Epidermal melanocyte (primary cell): ENCODE measurements at regions not wholly inside any gene's neighbourhood (a gene's known extent, or its start where the extent isn't known, plus 50 kb on each side); places are given as distances from the start of the nearest gene placed in this dataset.
"Not testable (repeated sequence)": the region's sequence is repeated elsewhere in the genome, so short reads cannot be mapped to it uniquely, and the experiment has no call there.

ENCODE experiments used
- DNase-seq: peaks from one replicate; pipeline ENCODE4 v3.0.0; 2011; ENCODE audit warnings: low spot score; ENCODE audit not compliant: insufficient read length

GRCh38 chr9:119938871-119939270 is 569.6 kb upstream of the BRINP1 start:
- no peak for DNase-seq

DNA sequence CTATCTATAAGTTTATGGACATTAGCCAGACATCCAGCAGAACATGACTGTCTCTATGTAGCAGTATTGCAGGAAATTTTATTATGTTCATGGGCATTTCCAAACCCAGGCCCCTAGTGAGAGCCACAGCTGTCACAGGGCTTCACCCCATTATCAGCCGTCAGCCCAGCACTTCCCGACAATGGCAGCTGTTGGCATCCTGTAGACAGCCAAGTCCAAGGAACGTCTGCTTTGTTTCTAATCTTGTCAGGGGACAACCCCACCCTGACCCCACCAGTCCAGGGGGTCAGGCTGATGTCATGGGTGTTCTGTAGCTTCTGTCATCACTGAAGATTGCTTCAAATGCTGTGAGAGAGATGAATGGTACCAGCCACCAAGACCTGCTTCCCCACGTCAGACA is 565.3 kb upstream of the BRINP1 start:
- DNase-seq, result no peak

DNA sequence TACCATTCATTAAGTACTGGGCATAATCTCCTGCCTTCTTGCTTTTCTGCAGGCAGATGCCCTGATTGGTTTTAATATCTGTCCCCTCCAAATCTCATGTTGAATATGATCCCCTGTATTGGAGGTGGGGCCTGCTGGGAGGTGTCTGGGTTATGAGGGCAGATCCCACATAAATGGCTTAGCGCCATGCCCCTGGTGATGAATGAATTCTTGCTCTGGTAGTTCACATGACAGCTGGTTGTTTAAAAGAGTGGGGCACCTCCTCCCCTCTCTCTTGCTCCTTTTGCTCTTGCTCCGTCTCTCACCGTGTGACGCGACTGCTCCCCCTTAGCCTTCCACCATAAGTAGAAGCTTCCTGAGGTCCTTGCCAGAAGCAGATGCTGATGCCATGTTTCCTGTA is 564.0 kb upstream of the BRINP1 start:
- DNase-seq, result no peak

GRCh38 chr9:119924736-119925135 is 555.5 kb upstream of the BRINP1 start:
- no peak for DNase-seq

GRCh38 chr9:119917175-119917574 is 547.9 kb upstream of the BRINP1 start:
- no peak for DNase-seq

GRCh38 chr9:119907056-119907455 is 537.8 kb upstream of the BRINP1 start:
- DNase-seq, result no peak

DNA sequence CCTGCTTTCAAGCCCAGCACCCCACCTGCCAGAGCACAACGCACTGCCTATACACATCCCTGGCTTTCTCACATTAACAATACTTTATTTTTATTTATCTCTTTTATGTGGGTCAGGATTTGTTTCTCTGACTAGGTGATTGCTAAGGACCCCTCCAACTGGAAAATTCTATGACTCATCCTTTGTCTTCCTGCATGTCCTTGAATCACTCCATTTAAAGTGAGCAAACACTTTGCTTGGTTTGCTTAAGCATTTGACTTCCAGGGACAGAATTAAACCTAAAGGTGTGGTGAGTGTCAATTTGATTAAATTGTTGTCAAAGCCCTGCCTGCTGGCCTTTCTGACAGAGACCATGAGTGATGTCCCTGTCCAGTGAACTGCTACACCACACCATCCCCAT is 536.5 kb upstream of the BRINP1 start:
- no peak for DNase-seq

DNA sequence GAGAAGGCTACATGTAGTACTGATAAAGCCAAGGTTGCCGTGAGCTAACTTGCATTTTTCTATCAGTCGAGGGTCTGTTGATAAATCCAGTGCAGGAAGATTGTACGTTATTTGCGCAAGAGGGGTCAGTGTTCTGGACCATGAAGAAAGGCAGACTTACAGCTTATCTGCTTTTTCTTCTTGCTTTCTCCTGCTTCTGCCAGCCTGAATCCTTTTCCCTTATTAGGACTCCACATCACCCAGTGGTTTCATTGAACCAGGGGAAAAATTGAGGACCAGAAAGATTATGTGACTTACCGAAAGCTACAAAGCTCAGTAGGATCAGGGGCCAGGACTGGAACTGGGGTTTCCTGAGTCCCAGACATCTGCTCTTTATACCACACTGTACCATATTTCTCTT is 534.6 kb upstream of the BRINP1 start:
- DNase-seq, result no peak

GRCh38 chr9:119902611-119903010 is 533.4 kb upstream of the BRINP1 start:
- DNase-seq, result no peak

GRCh38 chr9:119898316-119898715 is 529.1 kb upstream of the BRINP1 start:
- no peak for DNase-seq

- no peak for DNase-seq
Measured at GRCh38 chr9:119884438-119884837, 515.2 kb upstream of the BRINP1 start.

GRCh38 chr9:119881898-119882297 is 512.7 kb upstream of the BRINP1 start:
- no peak for DNase-seq

DNA sequence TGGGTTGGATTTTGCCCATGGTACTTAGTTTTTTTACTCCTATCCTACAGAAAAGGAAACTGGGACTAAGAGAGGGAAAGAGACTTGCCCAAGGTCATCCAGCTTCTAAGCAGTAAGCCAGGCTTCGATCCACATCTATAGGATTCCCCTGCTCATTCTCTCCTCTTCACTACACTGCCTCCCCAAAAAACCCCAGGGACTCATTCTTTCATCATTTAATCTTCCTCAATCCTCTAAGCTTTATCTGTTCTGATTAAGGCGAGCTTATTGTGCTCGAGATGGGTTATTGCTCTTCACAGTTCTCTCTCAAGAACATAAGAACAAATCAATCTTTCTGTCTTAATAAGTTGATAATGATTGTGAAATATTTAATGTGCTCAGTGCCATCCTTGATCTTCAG is 511.1 kb upstream of the BRINP1 start:
- no peak for DNase-seq

DNA sequence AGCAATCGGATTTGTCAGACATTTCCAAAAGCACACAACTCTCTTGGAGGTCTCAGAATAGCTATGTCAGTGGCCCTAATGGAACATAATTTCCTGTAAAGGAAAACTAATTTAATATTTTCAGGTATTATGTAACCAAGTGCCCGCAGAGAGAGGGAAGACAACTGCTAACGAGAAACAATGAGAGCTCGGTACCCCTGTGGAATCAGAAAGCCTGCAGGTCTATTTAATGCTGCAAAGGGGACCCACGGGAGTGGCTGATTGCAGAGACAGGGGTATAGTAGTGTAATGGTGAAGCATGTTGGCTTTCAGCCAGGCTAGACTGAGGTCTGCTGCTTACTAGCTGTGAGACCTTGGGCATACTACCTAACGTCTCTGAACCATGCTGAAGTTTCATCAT is 508.1 kb upstream of the BRINP1 start:
- no peak for DNase-seq

GRCh38 chr9:119873877-119874276 is 504.6 kb upstream of the BRINP1 start:
- no peak for DNase-seq

DNA sequence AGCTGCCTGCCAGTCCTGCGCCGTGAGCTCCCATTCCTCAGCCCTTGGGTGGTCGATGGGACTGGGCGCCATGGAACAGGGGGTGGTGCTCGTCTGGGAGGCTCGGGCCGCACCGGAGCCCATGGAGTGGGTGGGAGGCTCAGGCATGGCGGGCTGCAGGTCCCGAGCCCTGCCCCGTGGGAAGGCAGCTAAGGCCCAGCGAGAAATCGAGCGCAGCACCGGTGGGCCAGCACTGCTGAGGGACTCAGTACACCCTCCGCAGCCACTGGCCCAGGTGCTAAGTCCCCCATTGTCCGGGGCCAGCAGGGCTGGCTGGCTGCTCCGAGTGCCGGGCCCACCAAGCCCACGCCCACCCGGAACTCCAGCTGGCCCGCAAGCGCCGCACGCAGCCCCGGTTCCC is 501.0 kb upstream of the BRINP1 start:
- not testable (repeated sequence) for DNase-seq

DNA sequence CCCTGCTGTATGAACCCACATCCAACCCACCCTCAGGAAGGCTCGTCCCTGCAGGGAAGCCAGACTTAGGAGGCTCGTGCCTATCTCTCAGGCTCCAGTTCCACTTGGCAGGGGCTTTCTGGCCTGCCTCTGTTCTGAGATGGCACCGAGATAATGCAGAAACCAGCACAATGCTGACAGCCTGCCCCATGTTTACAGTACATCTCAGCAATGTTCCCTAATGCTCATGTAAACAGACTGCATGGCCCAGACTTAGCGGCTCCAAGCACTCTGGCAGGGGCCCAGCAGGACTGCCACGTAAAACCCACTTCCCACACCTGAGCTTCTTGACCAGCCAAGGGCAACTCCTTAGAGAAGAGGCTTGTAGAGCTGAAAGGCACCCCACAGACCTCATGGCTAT is 499.5 kb upstream of the BRINP1 start:
- no peak for DNase-seq

DNA sequence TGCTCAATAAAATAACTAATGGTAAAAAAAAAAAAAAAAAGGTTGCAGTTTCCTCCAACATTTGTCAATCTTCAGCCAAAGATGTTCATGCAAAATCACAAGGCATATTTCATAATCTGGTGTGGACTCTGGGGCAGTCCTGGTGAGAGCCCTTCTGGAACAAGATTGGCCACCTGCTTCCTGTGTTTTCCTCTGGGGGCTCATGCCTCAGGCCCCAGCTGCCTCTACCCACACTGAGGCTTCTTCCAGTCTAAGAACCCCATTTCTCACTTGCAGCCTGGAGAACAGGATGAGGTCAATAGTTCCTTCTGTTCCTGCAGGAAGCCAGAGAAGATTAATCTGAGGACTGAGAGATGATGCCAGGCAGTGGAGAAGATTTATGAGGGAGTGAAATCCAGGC is 492.6 kb upstream of the BRINP1 start:
- no peak for DNase-seq

- DNase-seq, result no peak
Measured at GRCh38 chr9:119859128-119859527, 489.9 kb upstream of the BRINP1 start.

DNA sequence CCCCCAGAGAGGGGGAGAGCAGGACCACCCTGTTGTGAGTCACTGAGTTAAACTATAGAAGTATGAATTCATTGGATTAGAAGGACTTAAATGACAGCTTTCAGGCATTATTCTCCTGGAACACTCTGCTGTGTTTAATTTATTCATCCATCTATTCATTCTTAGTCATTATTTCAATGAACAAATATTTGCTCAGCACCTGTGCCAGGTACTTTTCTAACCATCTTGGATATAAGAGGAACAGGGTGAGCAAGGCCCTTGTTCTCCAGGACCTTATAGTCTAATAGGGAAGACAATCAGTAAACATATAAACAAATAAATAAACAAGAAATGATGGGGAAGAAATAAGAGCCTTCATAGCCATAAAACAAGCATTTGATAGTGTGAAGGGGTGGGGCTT is 483.9 kb upstream of the BRINP1 start:
- DNase-seq, result no peak

GRCh38 chr9:119852390-119852789 is 483.2 kb upstream of the BRINP1 start:
- no peak for DNase-seq

GRCh38 chr9:119844431-119844830 is 475.2 kb upstream of the BRINP1 start:
- DNase-seq, result no peak

GRCh38 chr9:119841016-119841415 is 471.8 kb upstream of the BRINP1 start:
- DNase-seq, result no peak

DNA sequence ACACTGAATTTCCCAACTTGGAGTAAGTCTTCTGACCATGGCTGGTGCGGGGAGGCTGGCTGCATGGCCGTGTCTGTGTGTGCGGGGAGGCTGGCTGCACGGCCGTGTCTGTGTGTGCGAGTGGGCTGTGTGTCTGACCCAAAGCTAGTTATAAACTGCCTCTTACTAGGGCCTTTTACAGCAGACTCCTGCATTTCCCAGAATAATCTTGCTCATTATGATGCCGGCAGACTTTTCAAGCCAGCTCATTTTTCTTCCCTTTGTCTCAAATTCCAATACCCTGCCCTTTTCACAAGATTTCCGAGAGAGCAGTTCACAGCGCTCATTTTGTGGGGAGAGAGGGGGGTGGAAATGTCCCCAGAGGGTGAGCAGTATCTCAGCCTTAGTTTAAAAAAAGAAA is 470.7 kb upstream of the BRINP1 start:
- no peak for DNase-seq

DNA sequence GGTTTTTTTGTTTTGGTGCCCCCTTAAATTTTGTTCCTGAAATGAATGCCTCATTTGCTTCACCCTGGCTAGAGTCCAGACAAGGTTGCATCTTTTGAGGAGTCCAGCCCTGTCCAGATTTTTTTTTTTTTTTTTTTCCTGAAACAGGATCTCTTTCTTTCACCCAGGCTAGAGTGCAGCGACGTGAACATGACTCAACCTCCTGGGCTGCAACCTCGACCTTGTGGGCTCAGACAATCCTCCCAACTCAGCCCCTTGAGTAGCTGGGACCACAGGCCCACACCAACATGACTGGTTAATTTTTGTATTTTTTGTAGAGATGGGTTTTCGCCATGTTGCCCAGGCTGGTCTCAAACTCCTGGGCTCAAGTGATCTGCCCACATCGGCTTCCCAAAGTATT is 469.0 kb upstream of the BRINP1 start:
- no peak for DNase-seq
